VCaP (cell line): ENCODE measurements at regions not wholly inside any gene's neighbourhood (a gene's known extent, or its start where the extent isn't known, plus 50 kb on each side); places are given as distances from the start of the nearest gene placed in this dataset.
A peak's percentile ranks its signal among the peaks of the same experiment; 100 is the strongest.

Source experiments
- H3K27ac ChIP-seq: fragments of 450-650 bp; 2 replicates; pipeline ENCODE4 v1.5.1; 2017
- TF ChIP-seq, protein P1 (sequence below): fragments of 450-650 bp; conservative IDR thresholded peaks from 2 replicates; pipeline ENCODE4 v1.5.1; 2017; ENCODE audit warnings: mild to moderate bottlenecking, moderate library complexity

DNA sequence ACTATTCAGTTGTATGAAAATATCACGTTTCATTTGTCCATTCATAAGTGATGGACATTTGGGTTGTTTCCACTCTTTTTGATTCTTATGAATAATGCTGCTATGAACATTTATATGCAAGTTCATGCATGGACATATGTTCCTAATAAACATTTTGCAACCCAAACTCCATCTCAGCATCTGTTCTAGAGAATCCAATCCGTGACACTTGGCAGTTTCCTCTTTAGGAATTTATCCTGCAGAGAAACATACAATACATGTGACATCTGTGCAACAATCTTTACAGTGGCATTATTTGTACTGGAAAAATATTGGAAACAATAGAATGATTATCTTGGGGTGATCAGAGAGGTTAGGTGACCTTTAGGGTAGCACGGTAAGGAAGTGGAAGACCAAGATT lies 290.8 kb upstream of the SRRM4 start:
- H3K27ac ChIP-seq: no peak overlapping the region
- TF ChIP-seq, protein P1, sequence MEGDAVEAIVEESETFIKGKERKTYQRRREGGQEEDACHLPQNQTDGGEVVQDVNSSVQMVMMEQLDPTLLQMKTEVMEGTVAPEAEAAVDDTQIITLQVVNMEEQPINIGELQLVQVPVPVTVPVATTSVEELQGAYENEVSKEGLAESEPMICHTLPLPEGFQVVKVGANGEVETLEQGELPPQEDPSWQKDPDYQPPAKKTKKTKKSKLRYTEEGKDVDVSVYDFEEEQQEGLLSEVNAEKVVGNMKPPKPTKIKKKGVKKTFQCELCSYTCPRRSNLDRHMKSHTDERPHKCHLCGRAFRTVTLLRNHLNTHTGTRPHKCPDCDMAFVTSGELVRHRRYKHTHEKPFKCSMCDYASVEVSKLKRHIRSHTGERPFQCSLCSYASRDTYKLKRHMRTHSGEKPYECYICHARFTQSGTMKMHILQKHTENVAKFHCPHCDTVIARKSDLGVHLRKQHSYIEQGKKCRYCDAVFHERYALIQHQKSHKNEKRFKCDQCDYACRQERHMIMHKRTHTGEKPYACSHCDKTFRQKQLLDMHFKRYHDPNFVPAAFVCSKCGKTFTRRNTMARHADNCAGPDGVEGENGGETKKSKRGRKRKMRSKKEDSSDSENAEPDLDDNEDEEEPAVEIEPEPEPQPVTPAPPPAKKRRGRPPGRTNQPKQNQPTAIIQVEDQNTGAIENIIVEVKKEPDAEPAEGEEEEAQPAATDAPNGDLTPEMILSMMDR: no peak

DNA sequence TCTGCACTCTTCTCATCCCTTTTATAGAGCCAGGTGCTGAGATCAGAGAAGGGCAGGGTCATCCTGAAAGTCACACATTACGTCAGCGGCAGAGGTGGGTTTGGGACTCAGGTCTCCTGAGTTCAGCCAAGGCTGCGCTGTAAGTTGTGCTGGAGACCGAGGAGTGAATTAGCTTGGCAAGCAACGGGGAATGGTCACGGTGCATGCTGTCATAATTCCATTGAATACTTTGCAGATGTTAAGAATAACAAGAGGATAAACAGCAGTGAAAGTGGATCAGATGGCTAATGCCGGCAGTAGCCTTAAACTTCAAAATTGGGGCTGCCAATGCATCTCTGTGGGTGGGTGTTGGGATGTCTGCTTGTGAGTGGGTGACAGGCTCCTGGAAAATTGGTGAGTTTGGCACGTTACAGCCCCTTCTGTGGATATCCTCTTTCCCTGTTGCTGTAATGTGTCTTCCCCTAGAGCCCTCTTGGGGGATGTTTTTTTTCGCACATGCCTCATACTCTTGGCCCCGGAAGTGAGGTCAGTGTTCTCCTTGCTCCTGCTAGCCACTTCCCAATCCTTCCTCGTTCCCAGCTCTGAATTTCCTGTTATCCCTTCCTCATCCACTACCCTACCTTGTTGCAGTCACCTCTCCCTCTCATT lies 287.1 kb upstream of the SRRM4 start:
- H3K27ac ChIP-seq: no peak overlapping the region
- TF ChIP-seq, protein P1: no peak

DNA sequence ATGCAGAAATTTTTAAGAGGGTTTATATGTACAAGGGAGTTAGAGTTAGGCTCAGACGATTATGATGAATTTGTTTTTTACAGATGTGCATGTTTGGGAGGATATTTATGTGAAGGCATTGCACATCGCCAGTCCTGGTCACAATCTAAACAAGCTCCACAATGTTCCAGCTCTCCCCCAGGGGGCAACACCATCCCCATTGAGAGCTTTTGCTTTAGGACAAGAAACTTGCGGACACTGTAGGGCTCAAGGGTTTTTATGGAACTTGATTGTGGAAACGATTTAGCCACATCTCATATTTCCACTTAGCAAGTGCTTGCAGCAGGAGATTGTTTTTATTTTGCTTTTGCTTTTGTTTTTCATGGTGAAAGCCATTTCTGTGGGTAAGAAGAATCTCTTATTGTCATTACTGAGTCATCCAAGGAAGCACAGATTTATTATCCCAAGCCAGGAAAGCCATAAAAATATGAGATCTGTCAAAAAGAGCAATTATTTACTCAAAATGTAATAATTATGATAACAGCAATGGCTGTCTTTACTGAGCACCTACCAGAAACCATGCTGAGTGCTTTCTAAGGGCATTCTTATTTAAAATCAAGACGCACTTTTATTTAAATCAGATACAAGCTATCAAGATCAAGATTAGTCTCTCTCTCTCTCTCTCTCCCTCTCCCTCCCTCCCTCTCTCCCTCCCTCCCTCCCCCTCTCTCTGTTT lies 276.7 kb upstream of the SRRM4 start:
- TF ChIP-seq, protein P1: no peak; the same call in 1 of the 2 replicates
- no peak overlapping the region for H3K27ac ChIP-seq

DNA sequence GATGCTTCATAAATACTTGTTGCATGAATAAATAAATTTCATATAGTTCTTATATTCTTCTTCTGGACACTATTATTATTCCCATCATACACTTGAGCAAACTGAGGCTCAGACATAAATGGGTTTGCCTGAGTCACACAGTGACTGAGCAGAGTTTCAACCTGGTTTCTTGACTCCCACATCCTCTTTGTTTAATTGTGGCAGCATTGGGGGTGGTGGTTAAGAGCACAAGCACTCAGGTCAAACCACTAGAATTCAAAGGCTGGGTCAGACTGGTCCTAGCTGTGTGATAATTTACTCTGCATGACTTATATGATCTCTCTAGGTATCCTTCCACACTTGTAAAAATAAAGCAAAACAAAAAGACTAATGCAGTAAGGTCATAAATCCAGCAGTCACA lies 274.9 kb upstream of the SRRM4 start:
- TF ChIP-seq, protein P1: no peak
- no peak overlapping the region for H3K27ac ChIP-seq

DNA sequence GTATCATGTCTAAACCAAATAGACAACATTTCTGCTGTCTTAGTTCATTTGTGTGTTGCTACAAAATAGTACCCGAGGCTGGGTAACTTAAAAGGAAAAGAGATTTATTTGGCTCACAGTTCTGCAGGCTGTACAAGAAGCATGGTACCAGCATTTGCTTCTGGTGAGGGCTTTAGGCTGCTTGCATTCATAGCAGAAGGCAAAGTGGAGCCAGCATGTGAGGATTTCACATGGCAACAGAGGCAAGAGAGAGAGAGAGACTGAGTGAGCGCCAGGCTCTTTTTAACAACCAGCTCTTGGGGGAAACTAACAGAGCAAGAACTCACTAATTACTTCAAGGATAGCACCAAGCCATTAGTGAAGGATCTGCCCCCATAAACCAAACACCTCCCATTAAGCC lies 271.4 kb upstream of the SRRM4 start:
- TF ChIP-seq, protein P1: no peak
- no peak overlapping the region for H3K27ac ChIP-seq

DNA sequence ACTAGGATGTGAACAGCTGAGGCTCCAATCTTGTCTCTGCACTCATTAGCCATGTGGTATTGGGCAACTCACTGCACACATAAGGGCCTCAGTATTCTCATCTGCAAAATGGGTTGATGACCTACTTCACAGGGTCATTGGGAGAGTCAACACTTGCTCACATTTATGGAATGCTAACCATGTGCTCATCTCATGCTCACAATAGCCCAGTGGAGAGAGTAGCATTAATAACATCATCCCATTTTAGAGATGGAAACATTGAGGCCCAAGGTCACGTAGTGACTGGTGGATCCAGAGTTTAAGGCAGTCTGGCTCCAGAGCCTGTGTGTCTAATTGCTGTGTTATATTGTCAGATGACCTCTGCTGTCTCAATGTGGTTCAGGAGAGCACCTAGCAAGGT lies 270.2 kb upstream of the SRRM4 start:
- H3K27ac ChIP-seq: no peak overlapping the region

DNA sequence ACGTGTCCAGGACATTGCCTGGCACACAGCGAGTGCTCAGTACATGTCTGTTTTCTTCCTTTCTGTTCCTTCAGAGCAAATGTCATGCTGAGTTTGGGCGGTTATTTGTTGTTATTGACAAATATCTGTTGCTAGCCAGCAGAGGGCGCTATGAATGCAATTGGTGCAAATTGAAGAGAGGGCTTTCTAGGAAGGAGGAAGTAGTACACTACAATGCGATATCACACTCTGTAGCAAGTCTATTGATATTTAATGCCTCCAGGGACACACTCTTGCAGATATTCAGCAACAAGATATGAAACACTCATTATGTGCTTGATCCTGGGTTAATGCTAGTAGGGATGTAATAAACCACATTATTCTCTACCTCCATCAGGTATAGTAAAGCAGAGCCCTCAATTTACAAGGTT lies 267.3 kb upstream of the SRRM4 start:
- TF ChIP-seq, protein P1: peak; percentile 82
- no peak overlapping the region for H3K27ac ChIP-seq

More for the DNA sequence above, 270.2 kb upstream of the SRRM4 start:
- TF ChIP-seq, protein P1: no peak
